ENCODE measurements at regions not wholly inside any gene's neighbourhood (a gene's known extent, or its start where the extent isn't known, plus 50 kb on each side); places are given as distances from the start of the nearest gene placed in this dataset.

DNA sequence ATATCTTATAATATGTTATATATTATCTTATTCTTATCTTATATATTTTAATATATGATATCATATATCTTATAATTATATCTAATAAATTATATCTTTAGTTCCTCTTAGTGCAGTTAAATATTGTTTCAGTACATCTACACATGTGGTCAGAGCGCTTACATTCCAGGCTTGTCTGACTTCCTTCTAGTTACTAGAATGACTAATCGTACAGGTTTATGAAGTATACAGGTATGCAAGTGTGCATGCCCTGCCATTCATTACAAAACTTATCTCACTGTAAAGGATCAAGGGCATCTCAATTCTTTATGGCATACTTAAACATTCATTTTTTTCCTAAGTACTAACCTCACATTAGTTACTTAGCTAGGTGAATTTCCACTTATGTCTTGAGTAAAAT, 1278.0 kb upstream of the MAP3K7 start:
- TF ChIP-seq, protein P1, sequence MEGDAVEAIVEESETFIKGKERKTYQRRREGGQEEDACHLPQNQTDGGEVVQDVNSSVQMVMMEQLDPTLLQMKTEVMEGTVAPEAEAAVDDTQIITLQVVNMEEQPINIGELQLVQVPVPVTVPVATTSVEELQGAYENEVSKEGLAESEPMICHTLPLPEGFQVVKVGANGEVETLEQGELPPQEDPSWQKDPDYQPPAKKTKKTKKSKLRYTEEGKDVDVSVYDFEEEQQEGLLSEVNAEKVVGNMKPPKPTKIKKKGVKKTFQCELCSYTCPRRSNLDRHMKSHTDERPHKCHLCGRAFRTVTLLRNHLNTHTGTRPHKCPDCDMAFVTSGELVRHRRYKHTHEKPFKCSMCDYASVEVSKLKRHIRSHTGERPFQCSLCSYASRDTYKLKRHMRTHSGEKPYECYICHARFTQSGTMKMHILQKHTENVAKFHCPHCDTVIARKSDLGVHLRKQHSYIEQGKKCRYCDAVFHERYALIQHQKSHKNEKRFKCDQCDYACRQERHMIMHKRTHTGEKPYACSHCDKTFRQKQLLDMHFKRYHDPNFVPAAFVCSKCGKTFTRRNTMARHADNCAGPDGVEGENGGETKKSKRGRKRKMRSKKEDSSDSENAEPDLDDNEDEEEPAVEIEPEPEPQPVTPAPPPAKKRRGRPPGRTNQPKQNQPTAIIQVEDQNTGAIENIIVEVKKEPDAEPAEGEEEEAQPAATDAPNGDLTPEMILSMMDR (IDR thresholded peaks at IDR 0.05), result no peak
- no peak for TF ChIP-seq POLR2A (IDR thresholded peaks at IDR 0.05)

Data from thyroid gland (tissue), 4 donors.